ENCODE measurements at regions not wholly inside any gene's neighbourhood (a gene's known extent, or its start where the extent isn't known, plus 50 kb on each side); places are given as distances from the start of the nearest gene placed in this dataset.
"Not testable (repeated sequence)": the region's sequence is repeated elsewhere in the genome, so short reads cannot be mapped to it uniquely, and the experiment has no call there.

GRCh38 chr2:11877764-11878163, 131.3 kb downstream of the LPIN1 start:
- no peak for DNase-seq (ENCODE audit: low read depth in 2 of 2)

GRCh38 chr2:11885253-11885652, 138.8 kb downstream of the LPIN1 start:
- DNase-seq (ENCODE audit: low read depth in 2 of 2) = not testable (repeated sequence)

- not testable (repeated sequence) for DNase-seq (ENCODE audit: low read depth in 2 of 2)
These were observed 140.5 kb downstream of the LPIN1 start for GRCh38 chr2:11886899-11887298.

GRCh38 chr2:11889101-11889850, 142.8 kb downstream of the LPIN1 start:
- no peak for DNase-seq (ENCODE audit: low read depth in 2 of 2)

GRCh38 chr2:11889854-11890253, 143.4 kb downstream of the LPIN1 start:
- no peak for DNase-seq (ENCODE audit: low read depth in 2 of 2)

GRCh38 chr2:11891028-11891427, 144.6 kb downstream of the LPIN1 start:
- no peak for DNase-seq (ENCODE audit: low read depth in 2 of 2)

GRCh38 chr2:11891671-11892440, 145.4 kb downstream of the LPIN1 start:
- DNase-seq (ENCODE audit: low read depth in 2 of 2) = no peak

- no peak for DNase-seq (ENCODE audit: low read depth in 2 of 2)
These were observed 150.0 kb downstream of the LPIN1 start for GRCh38 chr2:11896386-11896785.

GRCh38 chr2:11898576-11898975, 152.1 kb downstream of the LPIN1 start:
- DNase-seq (ENCODE audit: low read depth in 2 of 2) = no peak

GRCh38 chr2:11899264-11899818, 152.9 kb downstream of the LPIN1 start:
- DNase-seq (ENCODE audit: low read depth in 2 of 2) = no peak

GRCh38 chr2:11900891-11901290, 154.5 kb downstream of the LPIN1 start:
- not testable (repeated sequence) for DNase-seq (ENCODE audit: low read depth in 2 of 2)

GRCh38 chr2:11901351-11902069, 155.1 kb downstream of the LPIN1 start:
- no peak for DNase-seq (ENCODE audit: low read depth in 2 of 2)

GRCh38 chr2:11903085-11903606, 156.7 kb downstream of the LPIN1 start:
- no peak for DNase-seq (ENCODE audit: low read depth in 2 of 2)

- no peak for DNase-seq (ENCODE audit: low read depth in 2 of 2)
These were observed 157.6 kb downstream of the LPIN1 start for GRCh38 chr2:11904029-11904428.

- DNase-seq (ENCODE audit: low read depth in 2 of 2) = no peak
These were observed 158.5 kb downstream of the LPIN1 start for GRCh38 chr2:11904941-11905340.

- DNase-seq (ENCODE audit: low read depth in 2 of 2) = no peak
These were observed 160.8 kb downstream of the LPIN1 start for GRCh38 chr2:11907190-11907589.

GRCh38 chr2:11910971-11911370, 164.5 kb downstream of the LPIN1 start:
- no peak for DNase-seq (ENCODE audit: low read depth in 2 of 2)

GRCh38 chr2:11912980-11913379, 166.5 kb downstream of the LPIN1 start:
- no peak for DNase-seq (ENCODE audit: low read depth in 2 of 2)

- no peak for DNase-seq (ENCODE audit: low read depth in 2 of 2)
These were observed 168.0 kb downstream of the LPIN1 start for GRCh38 chr2:11914455-11914854.

- DNase-seq (ENCODE audit: low read depth in 2 of 2) = no peak
These were observed 169.2 kb downstream of the LPIN1 start for GRCh38 chr2:11915650-11916049.

- DNase-seq (ENCODE audit: low read depth in 2 of 2) = no peak
These were observed 173.5 kb downstream of the LPIN1 start for GRCh38 chr2:11919953-11920352.

GRCh38 chr2:11920993-11921583, 174.7 kb downstream of the LPIN1 start:
- no peak for DNase-seq (ENCODE audit: low read depth in 2 of 2)
